Tibial artery (tissue), 4 donors: ENCODE measurements at regions not wholly inside any gene's neighbourhood (a gene's known extent, or its start where the extent isn't known, plus 50 kb on each side); places are given as distances from the start of the nearest gene placed in this dataset.

ENCODE experiments used
- DNase-seq, 2 donors: peaks; one replicate each; pipeline ENCODE4 v3.0.0-alpha.2; 2019
- H3K27ac ChIP-seq, 2 donors: fragments of 200-600 bp; sonication (generic) in 1 of 2; 1 replicate in 1 of 2; 2 replicates in 1 of 2; pipeline ENCODE4 v1.5.1; 2018 to 2019; ENCODE audit warnings: mild to moderate bottlenecking in 1 of 2
- H3K27me3 ChIP-seq, 2 donors: fragments of 200-600 bp; sonication (generic) in 1 of 2; one replicate each; pipeline versions ENCODE4 v1.5.1 to v1.6.0; 2016 to 2019
- H3K36me3 ChIP-seq, 3 donors: fragments of 200-600 bp; sonication (generic) in 2 of 3; one replicate each; pipeline ENCODE4 v1.5.1; 2016 to 2019; ENCODE audit warnings: mild to moderate bottlenecking in 2 of 3
- H3K4me1 ChIP-seq, 4 donors: fragments of 200-600 bp; sonication (generic) in 2 of 4; 1 replicate in 3 of 4; 2 replicates in 1 of 4; pipeline ENCODE4 v1.5.1; 2016 to 2019
- H3K4me3 ChIP-seq, 2 donors: fragments of 200-600 bp; sonication (generic) in 1 of 2; 1 replicate in 1 of 2; 2 replicates in 1 of 2; pipeline ENCODE4 v1.5.1; 2018 to 2019; ENCODE audit warnings: mild to moderate bottlenecking in 2 of 2
- H3K9me3 ChIP-seq, 3 donors: fragments of 200-600 bp; sonication (generic) in 1 of 3; one replicate each; pipeline ENCODE4 v1.5.1; 2016 to 2019
- CTCF ChIP-seq, 2 experiments: fragments of 200-600 bp in 1 of 2; fragments of 450-650 bp in 1 of 2; IDR thresholded peaks; one replicate each; pipeline ENCODE4 v1.5.1; 2017 to 2019; ENCODE audit warnings: antibody characterized with exemption in 2 of 2, mild to moderate bottlenecking in 1 of 2, moderate library complexity in 1 of 2
- intact Hi-C: fragments of 100-400 bp; cut with DNase I; formaldehyde crosslinking; loops from one replicate; pipeline ENCODE4 v1.15.0; 2023; ENCODE audit warnings: low total_unique reads

- no peaks in the 10 kb centered on the region for H3K36me3 ChIP-seq
- no peak overlapping the region for H3K27ac ChIP-seq
- no peak for TF ChIP-seq CTCF (IDR thresholded peaks at IDR 0.05)
- peaks cover 0 to 8% (median 0%) of the 10 kb centered on the region in 4 donors for H3K4me1 ChIP-seq
- no peaks in the 10 kb centered on the region for H3K9me3 ChIP-seq
- no peak for DNase-seq
- no peak overlapping the region for H3K4me3 ChIP-seq
- intact Hi-C loops = no loop called here
- H3K27me3 ChIP-seq = peaks cover 0 to 2% of the 10 kb centered on the region in 2 donors
Measured at GRCh38 chr5:61254969-61255555, 77.0 kb upstream of the ZSWIM6 start.

GRCh38 chr5:61256474-61256873 lies 75.6 kb upstream of the ZSWIM6 start:
- no peak for TF ChIP-seq CTCF (IDR thresholded peaks at IDR 0.05)
- Histone ChIP-seq H3K4me3 (no peak overlapping the region), H3K36me3 (no peaks in the 10 kb centered on the region), H3K4me1 (peaks cover 0 to 8% (median 0%) of the 10 kb centered on the region in 4 donors), H3K27me3 (peaks cover 0 to 2% of the 10 kb centered on the region in 2 donors), H3K27ac (no peak overlapping the region), H3K9me3 (no peaks in the 10 kb centered on the region)
- intact Hi-C loops = no loop called here
- DNase-seq = peak in 1 of 2 donors; percentile 36

- peaks cover 0 to 8% (median 0%) of the 10 kb centered on the region in 4 donors for H3K4me1 ChIP-seq
- no peak for DNase-seq
- H3K36me3 ChIP-seq = no peaks in the 10 kb centered on the region
- no peaks in the 10 kb centered on the region for H3K9me3 ChIP-seq
- no peak for TF ChIP-seq CTCF (IDR thresholded peaks at IDR 0.05)
- no peak overlapping the region for H3K27ac ChIP-seq
- no peak overlapping the region for H3K4me3 ChIP-seq
- H3K27me3 ChIP-seq = peaks cover 0 to 2% of the 10 kb centered on the region in 2 donors
- intact Hi-C loops = no loop called here
Measured at GRCh38 chr5:61257421-61257820, 74.6 kb upstream of the ZSWIM6 start.

GRCh38 chr5:61261136-61261535 lies 70.9 kb upstream of the ZSWIM6 start:
- no peak overlapping the region for H3K4me3 ChIP-seq
- TF ChIP-seq CTCF (IDR thresholded peaks at IDR 0.05) = no peak
- H3K36me3 ChIP-seq = no peaks in the 10 kb centered on the region
- H3K4me1 ChIP-seq = peaks cover 0 to 8% (median 0%) of the 10 kb centered on the region in 4 donors
- intact Hi-C loops = no loop called here
- DNase-seq = no peak
- H3K27me3 ChIP-seq = no peaks in the 10 kb centered on the region
- no peak overlapping the region for H3K27ac ChIP-seq
- H3K9me3 ChIP-seq = no peaks in the 10 kb centered on the region

GRCh38 chr5:61262080-61262479 lies 70.0 kb upstream of the ZSWIM6 start:
- TF ChIP-seq CTCF (IDR thresholded peaks at IDR 0.05) = no peak
- Histone ChIP-seq H3K9me3 (no peaks in the 10 kb centered on the region), H3K4me3 (no peak overlapping the region), H3K27ac (no peak overlapping the region), H3K36me3 (no peaks in the 10 kb centered on the region), H3K4me1 (no peaks in the 10 kb centered on the region), H3K27me3 (no peaks in the 10 kb centered on the region)
- DNase-seq = no peak
- intact Hi-C loops = no loop called here

- Histone ChIP-seq H3K4me1 (no peaks in the 10 kb centered on the region), H3K27me3 (no peaks in the 10 kb centered on the region), H3K9me3 (no peaks in the 10 kb centered on the region), H3K36me3 (no peaks in the 10 kb centered on the region), H3K27ac (no peak overlapping the region), H3K4me3 (no peak overlapping the region)
- DNase-seq = no peak
- intact Hi-C loops = no loop called here
- TF ChIP-seq CTCF (IDR thresholded peaks at IDR 0.05) = no peak
Measured at GRCh38 chr5:61263072-61263471, 69.0 kb upstream of the ZSWIM6 start.
